HFF-Myc (cell line): ENCODE measurements at regions not wholly inside any gene's neighbourhood (a gene's known extent, or its start where the extent isn't known, plus 50 kb on each side); places are given as distances from the start of the nearest gene placed in this dataset.

Source experiments
- DNase-seq: peaks from one replicate; pipeline ENCODE4 v3.0.0-alpha.2; 2011; ENCODE audit warnings: low read depth; ENCODE audit errors: extremely low read depth
- H3K4me3 ChIP-seq: replicated peaks from 2 replicates; pipeline ENCODE4 v1.5.1; 2011; ENCODE audit warnings: low read depth, mild to moderate bottlenecking, control low read depth, low read length
- TF ChIP-seq, protein P1 (sequence below): IDR thresholded peaks from 2 replicates; pipeline ENCODE4 v1.5.1; 2012; ENCODE audit warnings: mild to moderate bottlenecking, low read depth, low read length, control low read depth; ENCODE audit errors: missing control alignments

DNA sequence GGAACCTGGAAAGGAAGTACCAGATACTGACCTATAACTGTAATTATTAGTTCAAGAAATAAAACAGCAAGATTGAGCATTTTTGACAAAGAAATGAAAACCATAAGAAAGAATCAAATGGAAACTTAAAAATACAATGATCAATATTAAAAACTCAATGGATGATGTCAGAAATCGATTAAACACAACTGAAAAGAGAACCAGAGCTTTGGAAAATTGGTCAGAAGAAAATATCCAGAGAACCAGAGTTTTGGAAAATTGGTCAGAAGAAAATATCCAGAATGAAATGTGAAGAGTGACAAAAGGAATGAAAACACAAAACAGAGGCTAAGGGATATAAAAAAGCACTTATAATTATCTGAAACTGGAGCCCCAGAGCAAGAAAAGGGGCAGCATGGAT, 438.6 kb downstream of the AJAP1 start:
- H3K4me3 ChIP-seq: no peak overlapping the region
- DNase-seq: no peak
- TF ChIP-seq, protein P1, sequence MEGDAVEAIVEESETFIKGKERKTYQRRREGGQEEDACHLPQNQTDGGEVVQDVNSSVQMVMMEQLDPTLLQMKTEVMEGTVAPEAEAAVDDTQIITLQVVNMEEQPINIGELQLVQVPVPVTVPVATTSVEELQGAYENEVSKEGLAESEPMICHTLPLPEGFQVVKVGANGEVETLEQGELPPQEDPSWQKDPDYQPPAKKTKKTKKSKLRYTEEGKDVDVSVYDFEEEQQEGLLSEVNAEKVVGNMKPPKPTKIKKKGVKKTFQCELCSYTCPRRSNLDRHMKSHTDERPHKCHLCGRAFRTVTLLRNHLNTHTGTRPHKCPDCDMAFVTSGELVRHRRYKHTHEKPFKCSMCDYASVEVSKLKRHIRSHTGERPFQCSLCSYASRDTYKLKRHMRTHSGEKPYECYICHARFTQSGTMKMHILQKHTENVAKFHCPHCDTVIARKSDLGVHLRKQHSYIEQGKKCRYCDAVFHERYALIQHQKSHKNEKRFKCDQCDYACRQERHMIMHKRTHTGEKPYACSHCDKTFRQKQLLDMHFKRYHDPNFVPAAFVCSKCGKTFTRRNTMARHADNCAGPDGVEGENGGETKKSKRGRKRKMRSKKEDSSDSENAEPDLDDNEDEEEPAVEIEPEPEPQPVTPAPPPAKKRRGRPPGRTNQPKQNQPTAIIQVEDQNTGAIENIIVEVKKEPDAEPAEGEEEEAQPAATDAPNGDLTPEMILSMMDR: no peak

DNA sequence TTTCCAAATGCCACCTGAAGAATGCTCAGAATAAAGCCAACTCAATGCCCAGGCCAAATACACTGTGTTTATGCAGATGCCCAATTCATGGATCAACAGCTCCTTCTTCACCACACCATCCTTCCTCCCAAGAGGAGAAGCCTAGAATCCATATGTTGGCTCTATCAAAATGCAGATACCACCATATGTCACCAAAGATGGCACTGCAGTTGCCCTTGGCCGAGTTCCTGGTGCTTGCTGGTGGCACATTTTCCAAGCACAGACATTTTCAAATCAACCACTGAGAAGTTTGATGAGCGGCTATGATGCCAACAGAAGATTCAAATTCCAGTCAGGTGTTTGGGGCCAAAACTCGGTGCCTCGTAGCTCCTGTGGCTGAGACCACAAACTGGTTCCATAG, 430.3 kb downstream of the AJAP1 start:
- DNase-seq: no peak
- H3K4me3 ChIP-seq: no peak overlapping the region
- TF ChIP-seq, protein P1: no peak

DNA sequence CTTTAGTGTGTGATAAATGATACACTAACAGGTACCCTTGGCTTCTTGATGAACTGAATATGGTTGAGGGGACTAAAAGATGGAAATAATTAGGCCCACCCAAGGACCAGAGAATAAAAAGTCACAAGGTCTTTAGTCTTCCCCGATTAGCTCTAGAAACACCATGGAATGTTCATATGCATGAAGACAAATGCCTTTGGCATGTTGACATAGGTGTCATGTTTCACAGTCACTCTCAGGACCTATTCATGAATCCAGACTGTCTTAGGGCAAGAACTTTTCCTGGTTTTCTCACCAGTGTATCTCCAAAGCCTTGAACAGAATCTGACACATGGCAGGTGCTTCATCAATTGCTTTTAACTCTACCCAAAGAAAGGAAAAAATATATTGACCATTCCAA, 412.8 kb downstream of the AJAP1 start:
- H3K4me3 ChIP-seq: no peak overlapping the region
- TF ChIP-seq, protein P1: no peak
- DNase-seq: no peak

DNA sequence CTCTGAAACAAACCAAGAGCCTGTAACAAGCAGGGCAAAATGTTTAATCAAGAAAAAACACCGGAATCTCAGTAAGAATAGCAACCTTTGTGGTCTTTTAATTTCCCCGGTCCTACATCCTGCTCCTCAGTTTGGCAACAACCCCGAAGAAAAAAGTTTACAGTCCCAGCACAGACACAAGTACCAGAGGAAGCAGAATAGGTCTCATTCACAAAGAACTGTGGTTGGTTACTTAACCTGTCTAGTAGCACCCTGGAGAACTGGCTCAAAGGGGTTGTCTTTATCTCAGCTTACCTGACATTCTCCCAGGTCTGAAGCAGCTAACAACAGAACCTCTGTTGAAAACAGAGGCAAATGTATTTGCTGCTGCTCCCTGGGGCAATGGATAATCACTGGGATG, 399.3 kb downstream of the AJAP1 start:
- no peak overlapping the region for H3K4me3 ChIP-seq
- no peak for DNase-seq
- TF ChIP-seq, protein P1: no peak

DNA sequence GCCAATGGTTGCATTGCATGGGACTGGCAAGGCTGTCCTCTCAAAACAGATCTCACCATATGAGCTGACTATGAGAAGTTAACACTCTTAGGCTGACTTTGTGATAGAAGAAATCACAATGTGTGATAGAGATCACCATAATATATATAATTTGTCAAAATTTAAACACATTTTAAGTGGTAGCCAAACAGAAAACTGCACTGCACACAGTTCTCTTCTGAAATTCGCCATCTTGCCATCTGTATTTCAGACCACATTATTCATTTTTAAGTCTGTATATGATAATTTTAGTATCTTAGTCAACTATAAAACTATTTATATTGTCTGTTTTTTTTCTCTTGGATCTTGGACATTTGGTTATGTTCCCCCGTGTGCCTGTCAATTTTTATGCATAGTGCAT, 374.7 kb downstream of the AJAP1 start:
- TF ChIP-seq, protein P1: no peak
- H3K4me3 ChIP-seq: no peak overlapping the region
- DNase-seq: no peak

DNA sequence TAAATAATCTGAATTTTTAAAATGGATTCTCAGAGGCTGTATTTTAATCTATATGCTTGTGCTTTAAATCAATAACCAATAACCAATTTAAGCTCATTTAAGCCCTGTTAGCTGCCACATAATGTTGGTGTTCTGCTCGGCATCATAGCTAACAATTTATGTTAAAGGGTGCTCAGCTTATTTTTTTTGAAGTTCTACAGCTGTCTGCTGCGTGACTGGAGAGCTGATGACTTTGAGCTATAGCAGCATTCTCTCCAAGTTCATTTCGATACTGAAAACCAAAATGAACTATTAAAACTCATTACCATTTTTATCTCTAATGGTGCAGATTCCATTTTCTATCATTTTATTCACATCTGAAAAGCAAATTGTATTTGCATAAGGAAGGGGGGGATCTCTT, 357.8 kb downstream of the AJAP1 start:
- no peak overlapping the region for H3K4me3 ChIP-seq
- DNase-seq: no peak
- TF ChIP-seq, protein P1: no peak

DNA sequence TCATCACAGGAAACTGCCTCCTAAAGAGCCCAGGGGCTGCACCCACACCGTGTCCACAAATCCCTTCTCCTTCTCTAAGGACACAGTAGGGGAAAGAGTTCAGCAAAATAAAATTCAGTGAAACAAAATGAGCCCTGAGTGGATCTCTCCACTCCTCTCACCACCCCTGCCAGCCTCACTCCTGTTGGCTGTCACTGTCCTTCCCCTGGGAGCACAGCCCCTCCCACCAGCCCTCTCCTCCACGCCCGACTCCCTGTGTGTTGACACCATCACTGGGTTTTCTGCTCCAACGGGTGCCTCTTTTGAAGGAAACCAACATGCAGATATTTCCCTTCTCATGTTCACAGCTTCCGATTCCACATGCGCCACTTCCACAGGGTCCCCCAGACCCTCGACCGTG, 356.2 kb downstream of the AJAP1 start:
- no peak for DNase-seq
- TF ChIP-seq, protein P1: no peak
- H3K4me3 ChIP-seq: no peak overlapping the region
